SU-DHL-6 (cell line): ENCODE measurements at regions not wholly inside any gene's neighbourhood (a gene's known extent, or its start where the extent isn't known, plus 50 kb on each side); places are given as distances from the start of the nearest gene placed in this dataset.

Source experiments
- CTCF ChIP-seq: fragments of 200-600 bp; sonication (generic); IDR thresholded peaks from one replicate; pipeline ENCODE4 v1.5.1; 2017; ENCODE audit warnings: antibody characterized with exemption, mild to moderate bottlenecking, low read length, moderate library complexity; ENCODE audit not compliant: insufficient read depth, poor library complexity, severe bottlenecking
- EZH2phosphoT487 ChIP-seq: fragments of 200-600 bp; sonication (generic), shearing (Covaris generic); conservative IDR thresholded peaks from 2 replicates; pipeline ENCODE4 v1.6.1; 2018; ENCODE audit warnings: mild to moderate bottlenecking, antibody characterized with exemption, low read length, moderate library complexity, mixed read lengths

- TF ChIP-seq CTCF (no peak), EZH2phosphoT487 (no peak)
These were observed 129.1 kb downstream of the FBXO8 start for GRCh38 chr4:174154215-174154854.
